ENCODE measurements at regions not wholly inside any gene's neighbourhood (a gene's known extent, or its start where the extent isn't known, plus 50 kb on each side); places are given as distances from the start of the nearest gene placed in this dataset.

DNA sequence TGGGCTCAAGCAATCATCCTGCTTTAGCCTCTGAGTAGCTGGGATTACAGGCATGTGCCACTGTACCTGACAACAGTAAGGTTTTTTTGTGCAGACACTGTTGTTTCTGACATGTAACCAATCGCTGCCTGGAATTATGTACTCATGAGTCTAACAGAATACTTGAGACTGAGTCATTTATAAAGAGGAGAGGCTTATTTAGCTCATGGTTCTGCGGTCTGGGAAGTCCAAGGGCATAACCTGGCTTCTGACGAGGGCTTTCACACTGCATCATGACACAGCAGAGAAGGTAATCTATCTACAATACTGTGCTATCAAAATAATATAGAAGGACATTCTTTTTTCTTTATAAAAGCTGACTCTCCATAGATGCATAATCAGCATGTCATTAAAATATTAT is 115.5 kb upstream of the STOX2 start:
- H3K4me3 ChIP-seq (ENCODE audit: low read length, poor library complexity, severe bottlenecking), result no peak overlapping the region
- no peak overlapping the region for H2AFZ ChIP-seq (ENCODE audit: low read length)

DNA sequence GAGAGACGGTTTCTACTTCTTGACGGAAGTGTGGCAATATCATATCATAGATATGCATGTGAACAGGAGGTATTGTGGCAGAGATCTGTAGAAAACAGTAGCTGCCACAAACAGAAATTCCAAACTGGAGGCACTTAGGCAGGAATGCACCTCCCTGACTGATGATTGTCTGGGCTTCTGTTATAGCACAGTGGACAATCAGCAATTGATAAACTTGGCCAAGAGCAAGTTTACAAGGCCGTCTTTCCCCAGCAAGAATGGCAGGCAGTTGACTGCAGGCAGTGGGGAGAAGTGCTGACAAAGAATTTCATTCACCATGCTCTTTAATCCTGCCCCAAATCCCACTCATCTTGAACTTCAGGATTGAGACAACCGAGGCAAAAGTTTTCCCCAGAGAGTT is 114.4 kb upstream of the STOX2 start:
- Histone ChIP-seq H3F3A (ENCODE audit: low read depth) (no peaks in the 10 kb centered on the region), H3K4me2 (ENCODE audit: low read depth, low read length, poor library complexity, severe bottlenecking) (no peak overlapping the region), H3K9ac (ENCODE audit: low read depth, low read length, poor library complexity, severe bottlenecking) (no peak overlapping the region), H3K9me3 (ENCODE audit: insufficient read depth, low read depth, low read length) (0 out of 2 replicates have a peak, but pooled peaks cover 3% of the 10 kb centered on the region), H3K79me2 (ENCODE audit: insufficient read depth, low read length) (no peaks in the 10 kb centered on the region), H3K36me3 (ENCODE audit: insufficient read depth, low read length) (no peaks in the 10 kb centered on the region), H4K20me1 (ENCODE audit: insufficient read depth, low read length, poor library complexity, severe bottlenecking) (no peaks in the 10 kb centered on the region), H3K9me2 (replicated peaks; ENCODE audit: low read depth, low read length) (no peaks in the 10 kb centered on the region), H3K4me1 (ENCODE audit: insufficient read depth, low read length, poor library complexity, severe bottlenecking) (no peaks in the 10 kb centered on the region), H3K27me3 (ENCODE audit: insufficient read depth, low read length, poor library complexity, severe bottlenecking) (no peaks in the 10 kb centered on the region), H3K4me3 (ENCODE audit: low read length, poor library complexity, severe bottlenecking) (no peak overlapping the region), H2AFZ (ENCODE audit: low read length) (no peak overlapping the region)
- TF ChIP-seq EZH2phosphoT487 (IDR thresholded peaks at IDR 0.05; ENCODE audit: borderline replicate concordance), result no peak

More for the DNA sequence above, 115.5 kb upstream of the STOX2 start:
- Histone ChIP-seq H3K79me2 (ENCODE audit: insufficient read depth, low read length) (no peaks in the 10 kb centered on the region), H3F3A (ENCODE audit: low read depth) (no peaks in the 10 kb centered on the region), H3K27me3 (ENCODE audit: insufficient read depth, low read length, poor library complexity, severe bottlenecking) (no peaks in the 10 kb centered on the region), H3K9me3 (ENCODE audit: insufficient read depth, low read depth, low read length) (0 out of 2 replicates have a peak, but pooled peaks cover 3% of the 10 kb centered on the region), H3K36me3 (ENCODE audit: insufficient read depth, low read length) (no peaks in the 10 kb centered on the region), H3K9me2 (replicated peaks; ENCODE audit: low read depth, low read length) (no peaks in the 10 kb centered on the region), H3K4me2 (ENCODE audit: low read depth, low read length, poor library complexity, severe bottlenecking) (no peak overlapping the region), H3K4me1 (ENCODE audit: insufficient read depth, low read length, poor library complexity, severe bottlenecking) (no peaks in the 10 kb centered on the region), H4K20me1 (ENCODE audit: insufficient read depth, low read length, poor library complexity, severe bottlenecking) (no peaks in the 10 kb centered on the region), H3K9ac (ENCODE audit: low read depth, low read length, poor library complexity, severe bottlenecking) (no peak overlapping the region)
- TF ChIP-seq, protein P1, sequence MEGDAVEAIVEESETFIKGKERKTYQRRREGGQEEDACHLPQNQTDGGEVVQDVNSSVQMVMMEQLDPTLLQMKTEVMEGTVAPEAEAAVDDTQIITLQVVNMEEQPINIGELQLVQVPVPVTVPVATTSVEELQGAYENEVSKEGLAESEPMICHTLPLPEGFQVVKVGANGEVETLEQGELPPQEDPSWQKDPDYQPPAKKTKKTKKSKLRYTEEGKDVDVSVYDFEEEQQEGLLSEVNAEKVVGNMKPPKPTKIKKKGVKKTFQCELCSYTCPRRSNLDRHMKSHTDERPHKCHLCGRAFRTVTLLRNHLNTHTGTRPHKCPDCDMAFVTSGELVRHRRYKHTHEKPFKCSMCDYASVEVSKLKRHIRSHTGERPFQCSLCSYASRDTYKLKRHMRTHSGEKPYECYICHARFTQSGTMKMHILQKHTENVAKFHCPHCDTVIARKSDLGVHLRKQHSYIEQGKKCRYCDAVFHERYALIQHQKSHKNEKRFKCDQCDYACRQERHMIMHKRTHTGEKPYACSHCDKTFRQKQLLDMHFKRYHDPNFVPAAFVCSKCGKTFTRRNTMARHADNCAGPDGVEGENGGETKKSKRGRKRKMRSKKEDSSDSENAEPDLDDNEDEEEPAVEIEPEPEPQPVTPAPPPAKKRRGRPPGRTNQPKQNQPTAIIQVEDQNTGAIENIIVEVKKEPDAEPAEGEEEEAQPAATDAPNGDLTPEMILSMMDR (conservative IDR thresholded peaks at IDR 0.05; ENCODE audit: low read length), result no peak
- TF ChIP-seq EZH2phosphoT487 (IDR thresholded peaks at IDR 0.05; ENCODE audit: borderline replicate concordance), result no peak

DNA sequence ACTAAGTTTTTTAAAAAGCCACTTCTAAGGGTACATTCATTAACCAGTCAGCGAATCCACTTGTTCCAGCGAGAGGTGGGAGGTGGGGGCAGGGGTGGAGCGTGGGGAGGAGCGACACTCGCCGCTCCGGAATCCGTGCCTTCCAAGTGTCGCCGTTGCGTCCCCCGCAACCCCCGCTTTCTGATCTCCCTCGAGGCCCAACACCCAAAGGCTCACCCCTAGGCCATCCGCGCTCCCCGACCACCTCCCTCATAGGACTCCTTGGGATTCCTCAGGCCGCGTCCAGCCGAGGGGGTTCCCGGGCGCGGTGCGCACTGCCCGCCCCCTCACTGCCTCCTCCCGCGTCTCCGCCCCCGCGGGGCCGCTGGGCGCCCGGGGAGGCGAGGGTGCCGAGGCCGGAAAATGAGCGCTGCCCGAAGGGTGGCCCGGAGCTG is 108.1 kb upstream of the STOX2 start:
- Histone ChIP-seq H3K27me3 (ENCODE audit: insufficient read depth, low read length, poor library complexity, severe bottlenecking) (no peaks in the 10 kb centered on the region), H3K9me3 (ENCODE audit: insufficient read depth, low read depth, low read length) (0 out of 2 replicates have a peak, but pooled peaks cover 3% of the 10 kb centered on the region), H3K36me3 (ENCODE audit: insufficient read depth, low read length) (no peaks in the 10 kb centered on the region), H4K20me1 (ENCODE audit: insufficient read depth, low read length, poor library complexity, severe bottlenecking) (no peaks in the 10 kb centered on the region), H3K9ac (ENCODE audit: low read depth, low read length, poor library complexity, severe bottlenecking) (no peak overlapping the region), H2AFZ (ENCODE audit: low read length) (no peak overlapping the region), H3K4me2 (ENCODE audit: low read depth, low read length, poor library complexity, severe bottlenecking) (no peak overlapping the region), H3K79me2 (ENCODE audit: insufficient read depth, low read length) (no peaks in the 10 kb centered on the region), H3F3A (ENCODE audit: low read depth) (no peaks in the 10 kb centered on the region), H3K4me1 (ENCODE audit: insufficient read depth, low read length, poor library complexity, severe bottlenecking) (no peaks in the 10 kb centered on the region), H3K9me2 (replicated peaks; ENCODE audit: low read depth, low read length) (no peaks in the 10 kb centered on the region), H3K4me3 (ENCODE audit: low read length, poor library complexity, severe bottlenecking) (no peak overlapping the region)
- TF ChIP-seq, protein P1 (conservative IDR thresholded peaks at IDR 0.05; ENCODE audit: low read length), result no peak
- no peak for TF ChIP-seq EZH2phosphoT487 (IDR thresholded peaks at IDR 0.05; ENCODE audit: borderline replicate concordance)

All from Loucy (cell line).